HAP-1 (cell line): ENCODE measurements at regions not wholly inside any gene's neighbourhood (a gene's known extent, or its start where the extent isn't known, plus 50 kb on each side); places are given as distances from the start of the nearest gene placed in this dataset.
"Not testable (repeated sequence)": the region's sequence is repeated elsewhere in the genome, so short reads cannot be mapped to it uniquely, and the experiment has no call there.

ENCODE experiments used
- DNase-seq, 2 experiments: peaks; one replicate each; pipeline ENCODE4 v3.0.0-alpha.2; 2016 to 2020; ENCODE audit warnings: low spot score in 2 of 2
- H3K27me3 ChIP-seq: fragments of 250-450 bp; sonication (Bioruptor Pico); 2 replicates; pipeline ENCODE4 v1.5.1; 2020; ENCODE audit warnings: low read depth, mild to moderate bottlenecking, moderate library complexity
- H3K36me3 ChIP-seq: fragments of 250-450 bp; sonication (Bioruptor Pico); replicated peaks from 2 replicates; pipeline ENCODE4 v1.5.1; 2020; ENCODE audit warnings: mild to moderate bottlenecking
- H3K4me1 ChIP-seq: fragments of 250-450 bp; sonication (Bioruptor Pico); 2 replicates; pipeline ENCODE4 v1.5.1; 2020; ENCODE audit warnings: mild to moderate bottlenecking
- H3K4me3 ChIP-seq: fragments of 250-450 bp; sonication (Bioruptor Pico); 2 replicates; pipeline ENCODE4 v1.5.1; 2020; ENCODE audit warnings: mild to moderate bottlenecking, moderate library complexity
- H3K9me3 ChIP-seq: fragments of 250-450 bp; sonication (Bioruptor Pico); 2 replicates; pipeline ENCODE4 v1.5.1; 2020; ENCODE audit warnings: mild to moderate bottlenecking, moderate library complexity
- in situ Hi-C: fragments of 300-500 bp; cut with MboI; formaldehyde crosslinking; loops from 3 replicates; pipeline ENCODE4 v1.14.3; 2020; ENCODE audit warnings: low sequenced_read_pairs, inconsistent platforms, mixed read lengths

GRCh38 chr13:42409551-42409950, 137.6 kb downstream of the AKAP11 start:
- no peak for DNase-seq
- no peaks in the 10 kb centered on the region for H3K36me3 ChIP-seq

GRCh38 chr13:42412812-42413483, 141.0 kb downstream of the AKAP11 start:
- H3K4me1 ChIP-seq, result no peaks in the 10 kb centered on the region
- no peaks in the 10 kb centered on the region for H3K36me3 ChIP-seq
- no peaks in the 10 kb centered on the region for H3K9me3 ChIP-seq
- in situ Hi-C loops, result no loop called here
- no peak for DNase-seq
- no peak overlapping the region for H3K4me3 ChIP-seq
- peaks cover 3% of the 10 kb centered on the region; the same call in 1 of the 2 replicates for H3K27me3 ChIP-seq

More at GRCh38 chr13:42409551-42409950, 137.6 kb downstream of the AKAP11 start:
- H3K27me3 ChIP-seq, result peaks cover 7% of the 10 kb centered on the region; the same call in 1 of the 2 replicates
- in situ Hi-C loops, result no loop called here
- H3K4me3 ChIP-seq, result no peak overlapping the region
- H3K4me1 ChIP-seq, result no peaks in the 10 kb centered on the region
- no peaks in the 10 kb centered on the region for H3K9me3 ChIP-seq

GRCh38 chr13:42413484-42413815, 141.5 kb downstream of the AKAP11 start:
- DNase-seq, result no peak
- Histone ChIP-seq H3K9me3 (no peaks in the 10 kb centered on the region), H3K36me3 (no peaks in the 10 kb centered on the region), H3K4me1 (no peaks in the 10 kb centered on the region), H3K27me3 (peaks cover 3% of the 10 kb centered on the region; the same call in 1 of the 2 replicates), H3K4me3 (no peak overlapping the region)
- in situ Hi-C loops, result no loop called here

- no peaks in the 10 kb centered on the region for H3K9me3 ChIP-seq
- no peak for DNase-seq
- in situ Hi-C loops, result no loop called here
Observed at GRCh38 chr13:42417626-42418025, 145.7 kb downstream of the AKAP11 start.

GRCh38 chr13:42418184-42418583, 146.2 kb downstream of the AKAP11 start:
- Histone ChIP-seq H3K9me3 (no peaks in the 10 kb centered on the region), H3K4me1 (no peaks in the 10 kb centered on the region), H3K36me3 (no peaks in the 10 kb centered on the region), H3K4me3 (no peak overlapping the region), H3K27me3 (0 out of 2 replicates have a peak, but pooled peaks cover 3% of the 10 kb centered on the region)
- in situ Hi-C loops, result no loop called here
- DNase-seq, result no peak

More at GRCh38 chr13:42417626-42418025, 145.7 kb downstream of the AKAP11 start:
- Histone ChIP-seq H3K36me3 (no peaks in the 10 kb centered on the region), H3K27me3 (0 out of 2 replicates have a peak, but pooled peaks cover 3% of the 10 kb centered on the region), H3K4me3 (no peak overlapping the region), H3K4me1 (no peaks in the 10 kb centered on the region)

- H3K36me3 ChIP-seq, result no peaks in the 10 kb centered on the region
- no peaks in the 10 kb centered on the region for H3K27me3 ChIP-seq
- H3K9me3 ChIP-seq, result 0 out of 2 replicates have a peak, but pooled peaks cover 3% of the 10 kb centered on the region
- DNase-seq, result no peak
- H3K4me1 ChIP-seq, result no peaks in the 10 kb centered on the region
- H3K4me3 ChIP-seq, result no peak overlapping the region
- in situ Hi-C loops, result no loop called here
Observed at GRCh38 chr13:42420304-42420703, 148.4 kb downstream of the AKAP11 start.

- Histone ChIP-seq H3K4me1 (no peaks in the 10 kb centered on the region), H3K36me3 (no peaks in the 10 kb centered on the region), H3K27me3 (no peaks in the 10 kb centered on the region), H3K4me3 (no peak overlapping the region), H3K9me3 (0 out of 2 replicates have a peak, but pooled peaks cover 3% of the 10 kb centered on the region)
- in situ Hi-C loops, result no loop called here
- no peak for DNase-seq
Observed at GRCh38 chr13:42422681-42423080, 150.7 kb downstream of the AKAP11 start.

- no peak for DNase-seq
- in situ Hi-C loops, result no loop called here
Observed at GRCh38 chr13:42424182-42424581, 149.8 kb upstream of the TNFSF11 start.

GRCh38 chr13:42445354-42445753, 128.6 kb upstream of the TNFSF11 start:
- H3K27me3 ChIP-seq, result peaks cover 5% of the 10 kb centered on the region; the same call in 1 of the 2 replicates
- H3K4me1 ChIP-seq, result no peaks in the 10 kb centered on the region
- DNase-seq, result no peak
- no peaks in the 10 kb centered on the region for H3K36me3 ChIP-seq
- peaks cover 12% of the 10 kb centered on the region for H3K9me3 ChIP-seq
- in situ Hi-C loops, result no loop called here
- no peak overlapping the region for H3K4me3 ChIP-seq

More at GRCh38 chr13:42424182-42424581, 149.8 kb upstream of the TNFSF11 start:
- Histone ChIP-seq H3K36me3 (no peaks in the 10 kb centered on the region), H3K4me1 (no peaks in the 10 kb centered on the region), H3K27me3 (no peaks in the 10 kb centered on the region), H3K4me3 (no peak overlapping the region), H3K9me3 (0 out of 2 replicates have a peak, but pooled peaks cover 3% of the 10 kb centered on the region)

- in situ Hi-C loops, H3K36me3 ChIP-seq, H3K27me3 ChIP-seq, H3K4me1 ChIP-seq, H3K4me3 ChIP-seq, DNase-seq: not testable (repeated sequence)
- peaks cover 12% of the 10 kb centered on the region for H3K9me3 ChIP-seq
Observed at GRCh38 chr13:42446597-42446996, 127.4 kb upstream of the TNFSF11 start.

- Histone ChIP-seq H3K27me3 (peaks cover 5% of the 10 kb centered on the region), H3K9me3 (no peaks in the 10 kb centered on the region), H3K36me3 (no peaks in the 10 kb centered on the region), H3K4me1 (no peaks in the 10 kb centered on the region; the same call in 1 of the 2 replicates), H3K4me3 (no peak overlapping the region)
- in situ Hi-C loops, result no loop called here
- DNase-seq, result no peak
Observed at GRCh38 chr13:42453091-42453645, 120.8 kb upstream of the TNFSF11 start.

- peak in 1 of 2 experiments; percentile 45 for DNase-seq
- H3K36me3 ChIP-seq, result no peaks in the 10 kb centered on the region
- H3K4me3 ChIP-seq, result no peak overlapping the region
- in situ Hi-C loops, result no loop called here
- H3K9me3 ChIP-seq, result no peaks in the 10 kb centered on the region
- H3K27me3 ChIP-seq, result no peaks in the 10 kb centered on the region; the same call in 1 of the 2 replicates
- no peaks in the 10 kb centered on the region; the same call in 1 of the 2 replicates for H3K4me1 ChIP-seq
Observed at GRCh38 chr13:42454749-42455148, 119.2 kb upstream of the TNFSF11 start.

- in situ Hi-C loops, result no loop called here
- H3K27me3 ChIP-seq, result no peaks in the 10 kb centered on the region; the same call in 1 of the 2 replicates
- DNase-seq, result no peak
- no peak overlapping the region for H3K4me3 ChIP-seq
- H3K36me3 ChIP-seq, result no peaks in the 10 kb centered on the region
- H3K9me3 ChIP-seq, result no peaks in the 10 kb centered on the region; the same call in 1 of the 2 replicates
- no peaks in the 10 kb centered on the region; the same call in 1 of the 2 replicates for H3K4me1 ChIP-seq
Observed at GRCh38 chr13:42458193-42458592, 115.8 kb upstream of the TNFSF11 start.

GRCh38 chr13:42466123-42466522, 107.8 kb upstream of the TNFSF11 start:
- Histone ChIP-seq H3K9me3 (no peaks in the 10 kb centered on the region; the same call in 1 of the 2 replicates), H3K4me1 (no peaks in the 10 kb centered on the region), H3K4me3 (no peak overlapping the region), H3K27me3 (no peaks in the 10 kb centered on the region), H3K36me3 (no peaks in the 10 kb centered on the region)
- DNase-seq, result no peak
- in situ Hi-C loops, result no loop called here
